NCI-H2107 treated with DMSO at 0.1 percent for 48 hours (cell line): ENCODE measurements at regions not wholly inside any gene's neighbourhood (a gene's known extent, or its start where the extent isn't known, plus 50 kb on each side); places are given as distances from the start of the nearest gene placed in this dataset.

Experiments
- DNase-seq: peaks from one replicate; lab custom pipeline; 2025; ENCODE audit not compliant: unreplicated experiment; lab: John Stamatoyannopoulos, UW

DNA sequence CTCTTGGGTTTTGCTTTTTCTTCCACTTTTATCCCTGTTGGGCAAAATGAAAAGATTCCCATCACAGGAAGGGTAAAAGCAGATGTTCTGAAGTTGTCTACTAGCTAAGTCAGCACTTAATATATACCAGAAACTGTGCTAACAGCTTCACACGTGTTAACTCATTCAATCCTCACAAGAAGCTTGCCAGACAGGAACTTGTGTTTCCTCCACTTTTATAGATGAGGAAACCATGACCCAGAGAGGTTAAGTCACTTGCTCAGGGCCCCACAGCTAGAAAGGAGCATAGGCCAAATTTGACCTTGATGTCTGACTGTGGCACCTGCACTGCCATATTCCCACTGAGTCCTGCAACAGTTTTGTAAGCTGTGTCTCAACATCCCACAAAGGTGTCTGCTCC, 76.8 kb upstream of the EPC2 start:
- no peak for DNase-seq

GRCh38 chr2:148568597-148568996, 76.0 kb upstream of the EPC2 start:
- DNase-seq, result no peak

DNA sequence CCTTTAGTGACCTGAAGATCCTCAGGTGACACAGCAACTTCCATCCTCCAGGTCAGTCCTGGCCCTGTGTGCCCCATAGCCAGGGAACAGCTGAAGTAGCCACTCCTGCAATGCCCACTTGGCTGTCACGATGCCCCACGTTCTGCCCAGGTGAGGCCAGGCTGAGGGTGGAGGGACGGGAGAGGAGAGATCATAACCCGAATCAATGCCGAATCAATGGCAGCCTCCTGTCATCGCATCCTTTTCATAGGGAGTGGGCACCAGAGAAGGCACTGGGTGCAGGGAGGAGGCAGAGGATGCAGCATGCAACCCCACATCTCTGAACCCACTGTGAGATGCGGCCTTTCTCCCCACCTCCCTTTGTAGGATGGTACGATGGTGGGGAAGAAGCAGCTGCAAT, 75.3 kb upstream of the EPC2 start:
- DNase-seq, result no peak

- DNase-seq, result peak; percentile 81
These were observed 73.6 kb upstream of the EPC2 start for GRCh38 chr2:148570989-148571388.

- no peak for DNase-seq
These were observed 66.6 kb upstream of the EPC2 start for GRCh38 chr2:148577845-148578492.

GRCh38 chr2:148578493-148578884, 66.1 kb upstream of the EPC2 start:
- DNase-seq, result no peak

DNA sequence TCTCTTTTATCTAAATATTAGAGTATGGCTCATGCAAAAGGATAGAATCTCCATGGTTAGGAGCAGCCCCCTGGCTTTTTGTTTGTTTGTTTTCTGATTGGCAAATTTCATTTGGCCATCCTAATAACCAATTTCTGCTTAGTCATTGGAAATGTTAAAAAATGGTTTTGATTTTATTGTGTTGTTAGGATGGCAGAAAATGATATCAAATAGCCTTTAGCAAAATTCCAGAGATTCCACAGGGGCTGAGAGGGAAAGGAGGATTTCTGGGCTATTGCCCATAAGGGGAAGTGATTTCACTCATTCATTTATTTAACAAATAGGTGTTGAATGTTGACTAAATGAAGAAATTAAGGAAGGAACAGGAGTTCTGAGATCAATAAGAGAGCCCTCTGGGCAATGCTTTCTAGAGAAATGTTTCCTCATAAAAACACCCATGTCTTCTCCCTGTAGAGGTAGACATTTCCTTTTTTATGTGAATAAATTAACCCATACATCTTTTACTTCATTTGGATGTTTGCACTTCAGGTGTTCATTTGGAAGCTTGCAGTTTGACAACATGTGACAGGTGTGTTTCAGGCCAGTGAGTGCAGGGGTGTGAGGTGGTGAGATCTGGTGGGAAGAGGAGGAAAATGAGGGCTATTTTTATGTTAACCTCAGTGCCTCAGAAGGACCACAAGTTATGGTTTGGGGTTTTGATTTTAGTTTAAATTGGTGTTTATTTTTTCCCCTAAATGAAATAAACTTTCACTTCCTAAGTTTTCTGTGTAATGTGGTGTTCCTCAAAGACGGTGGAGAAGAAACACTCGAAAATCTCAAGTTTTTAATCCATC, 61.7 kb upstream of the EPC2 start:
- DNase-seq, result no peak

- no peak for DNase-seq
These were observed 58.9 kb upstream of the EPC2 start for GRCh38 chr2:148585696-148586095.

- DNase-seq, result no peak
These were observed 57.9 kb upstream of the EPC2 start for GRCh38 chr2:148586522-148587128.

GRCh38 chr2:148590612-148591011, 53.9 kb upstream of the EPC2 start:
- DNase-seq, result no peak

DNA sequence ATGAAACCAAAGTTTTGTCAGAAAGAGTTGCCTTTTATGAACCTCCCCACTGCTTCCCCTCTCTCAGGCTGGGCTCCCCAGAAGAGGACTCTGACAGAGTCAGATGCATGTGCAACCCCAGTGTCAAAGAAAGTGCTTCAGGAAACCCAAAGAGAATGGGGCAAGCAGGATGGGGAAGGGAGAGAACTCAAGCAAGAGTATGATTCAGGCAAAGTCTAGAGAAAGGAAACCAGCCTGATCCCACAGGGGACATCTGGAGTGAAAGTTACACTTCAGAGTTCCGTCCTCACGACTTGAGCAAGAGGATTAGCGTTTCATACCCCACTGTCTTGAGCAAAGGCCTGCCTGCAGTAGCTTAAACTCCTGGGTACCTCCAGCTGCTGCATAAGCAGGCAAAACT, 51.8 kb upstream of the EPC2 start:
- no peak for DNase-seq

GRCh38 chr2:148593421-148593820, 51.1 kb upstream of the EPC2 start:
- no peak for DNase-seq

DNA sequence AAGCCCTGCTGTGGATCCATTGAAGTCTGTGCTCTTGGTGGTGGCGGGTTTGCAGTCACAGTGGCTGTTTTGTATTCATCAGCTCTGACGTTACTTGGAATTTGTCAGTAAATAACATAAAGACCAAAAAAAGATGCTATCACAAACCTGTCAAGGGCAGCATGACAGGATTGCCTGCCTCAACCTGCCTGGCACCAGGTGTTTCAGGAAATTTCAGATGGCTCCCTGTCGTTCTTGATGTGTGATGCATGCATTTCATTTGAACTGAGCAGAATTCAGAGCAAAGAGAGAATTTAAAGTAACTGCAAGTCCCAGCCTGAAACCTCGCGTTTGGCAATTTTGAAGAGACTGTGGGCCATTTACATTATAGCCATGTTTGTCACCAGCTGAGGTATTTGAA, 50.3 kb upstream of the EPC2 start:
- peak; percentile 54 for DNase-seq
